HUES6 (cell line): ENCODE measurements at regions not wholly inside any gene's neighbourhood (a gene's known extent, or its start where the extent isn't known, plus 50 kb on each side); places are given as distances from the start of the nearest gene placed in this dataset.

ENCODE experiments used
- H3K27ac ChIP-seq: 2 replicates; pipeline ENCODE4 v1.7.0; 2013; ENCODE audit warnings: low read depth, mild to moderate bottlenecking, low read length, inconsistent platforms
- H3K27me3 ChIP-seq: 2 replicates; pipeline ENCODE4 v1.6.1; 2013; ENCODE audit warnings: low read length; ENCODE audit not compliant: control insufficient read depth, insufficient read depth
- H3K36me3 ChIP-seq: 2 replicates; pipeline ENCODE4 v1.6.1; 2013; ENCODE audit warnings: low read length; ENCODE audit not compliant: control insufficient read depth, insufficient read depth
- H3K4me1 ChIP-seq: 2 replicates; pipeline ENCODE4 v1.6.1; 2013; ENCODE audit warnings: low read length; ENCODE audit not compliant: control insufficient read depth, insufficient read depth
- H3K4me3 ChIP-seq: 2 replicates; pipeline ENCODE4 v1.5.1; 2013; ENCODE audit warnings: low read depth, low read length
- H3K9ac ChIP-seq: one replicate; pipeline ENCODE4 v1.6.1; 2013; ENCODE audit warnings: mild to moderate bottlenecking, low read length
- H3K9me3 ChIP-seq: 2 replicates; pipeline ENCODE4 v1.6.1; 2013; ENCODE audit warnings: low read depth, low read length; ENCODE audit not compliant: control insufficient read depth, insufficient read depth

- no peaks in the 10 kb centered on the region for H3K36me3 ChIP-seq
- H3K27ac ChIP-seq: no peak overlapping the region
- no peaks in the 10 kb centered on the region for H3K27me3 ChIP-seq
- no peak overlapping the region for H3K9ac ChIP-seq
- peaks cover 11% of the 10 kb centered on the region for H3K9me3 ChIP-seq
- peaks cover 6% of the 10 kb centered on the region for H3K4me1 ChIP-seq
- H3K4me3 ChIP-seq: no peak overlapping the region
These were observed 158.7 kb downstream of the TMEM167A start for GRCh38 chr5:82918311-82919031.

- no peaks in the 10 kb centered on the region for H3K36me3 ChIP-seq
- no peak overlapping the region for H3K9ac ChIP-seq
- peaks cover 6% of the 10 kb centered on the region for H3K4me1 ChIP-seq
- no peaks in the 10 kb centered on the region for H3K27me3 ChIP-seq
- H3K9me3 ChIP-seq: peaks cover 11% of the 10 kb centered on the region
- H3K4me3 ChIP-seq: no peak overlapping the region
- no peak overlapping the region for H3K27ac ChIP-seq
These were observed 159.6 kb downstream of the TMEM167A start for GRCh38 chr5:82917584-82917983.

- no peak overlapping the region for H3K27ac ChIP-seq
- H3K4me1 ChIP-seq: no peaks in the 10 kb centered on the region; the same call in 1 of the 2 replicates
- H3K9me3 ChIP-seq: peaks cover 11% of the 10 kb centered on the region
- H3K9ac ChIP-seq: no peak overlapping the region
- H3K36me3 ChIP-seq: no peaks in the 10 kb centered on the region
- H3K27me3 ChIP-seq: no peaks in the 10 kb centered on the region
- no peak overlapping the region for H3K4me3 ChIP-seq
These were observed 163.2 kb downstream of the TMEM167A start for GRCh38 chr5:82913971-82914370.

DNA sequence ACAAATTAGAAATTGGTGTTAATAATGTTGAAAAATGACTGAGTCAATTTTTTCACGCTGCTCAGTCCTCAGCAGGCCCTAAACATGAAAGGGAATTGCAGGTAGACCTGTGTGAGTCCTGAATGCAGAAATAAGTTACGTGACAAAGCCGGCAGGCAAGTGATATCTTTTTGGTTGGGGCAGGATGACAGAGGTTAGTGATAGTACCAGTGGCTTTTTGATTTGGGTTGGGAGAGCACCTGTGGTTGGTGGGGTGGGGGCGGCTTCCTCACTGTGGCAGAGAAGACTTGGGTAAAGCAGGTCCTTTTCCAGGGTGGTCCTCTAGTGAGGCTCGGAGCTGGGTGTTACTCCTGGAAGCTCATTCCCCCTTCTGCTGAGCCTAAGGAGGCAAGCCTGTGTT, 164.7 kb downstream of the TMEM167A start:
- Histone ChIP-seq H3K4me3 (no peak overlapping the region), H3K9me3 (peaks cover 11% of the 10 kb centered on the region), H3K27ac (no peak overlapping the region), H3K9ac (no peak overlapping the region), H3K36me3 (no peaks in the 10 kb centered on the region), H3K4me1 (no peaks in the 10 kb centered on the region; the same call in 1 of the 2 replicates), H3K27me3 (no peaks in the 10 kb centered on the region)

GRCh38 chr5:82911910-82912309, 165.3 kb downstream of the TMEM167A start:
- H3K9ac ChIP-seq: no peak overlapping the region
- H3K27me3 ChIP-seq: no peaks in the 10 kb centered on the region
- H3K27ac ChIP-seq: no peak overlapping the region

GRCh38 chr5:82910905-82911304, 166.3 kb downstream of the TMEM167A start:
- H3K27me3 ChIP-seq: no peaks in the 10 kb centered on the region
- H3K9ac ChIP-seq: no peak overlapping the region
- no peaks in the 10 kb centered on the region for H3K36me3 ChIP-seq
- peaks cover 10% of the 10 kb centered on the region for H3K9me3 ChIP-seq
- H3K4me1 ChIP-seq: no peaks in the 10 kb centered on the region
- no peak overlapping the region for H3K27ac ChIP-seq
- H3K4me3 ChIP-seq: no peak overlapping the region

More at GRCh38 chr5:82911910-82912309, 165.3 kb downstream of the TMEM167A start:
- H3K4me1 ChIP-seq: no peaks in the 10 kb centered on the region
- peaks cover 11% of the 10 kb centered on the region for H3K9me3 ChIP-seq
- H3K4me3 ChIP-seq: no peak overlapping the region
- no peaks in the 10 kb centered on the region for H3K36me3 ChIP-seq

DNA sequence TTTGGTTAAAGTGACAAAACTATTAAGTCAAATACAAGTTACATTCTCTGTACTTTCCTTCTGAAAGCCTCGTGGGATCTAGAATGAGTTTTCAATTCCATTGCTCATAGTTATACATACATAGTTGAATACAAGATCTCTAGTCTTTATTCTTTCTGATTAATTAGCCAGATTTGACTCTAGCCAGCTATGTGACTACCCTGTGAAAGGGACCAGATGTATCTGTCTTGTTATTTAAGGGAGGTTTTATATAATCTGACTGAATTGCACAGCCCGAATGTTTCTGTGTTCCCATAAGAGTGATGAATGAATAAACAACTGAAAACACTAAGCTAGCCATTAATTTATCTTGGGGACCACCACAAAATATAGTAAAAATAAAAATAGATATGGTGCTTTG, 166.7 kb downstream of the TMEM167A start:
- no peak overlapping the region for H3K4me3 ChIP-seq
- no peak overlapping the region for H3K27ac ChIP-seq
- no peaks in the 10 kb centered on the region for H3K27me3 ChIP-seq
- H3K9me3 ChIP-seq: peaks cover 6% of the 10 kb centered on the region
- H3K9ac ChIP-seq: no peak overlapping the region
- no peaks in the 10 kb centered on the region for H3K36me3 ChIP-seq
- H3K4me1 ChIP-seq: no peaks in the 10 kb centered on the region

DNA sequence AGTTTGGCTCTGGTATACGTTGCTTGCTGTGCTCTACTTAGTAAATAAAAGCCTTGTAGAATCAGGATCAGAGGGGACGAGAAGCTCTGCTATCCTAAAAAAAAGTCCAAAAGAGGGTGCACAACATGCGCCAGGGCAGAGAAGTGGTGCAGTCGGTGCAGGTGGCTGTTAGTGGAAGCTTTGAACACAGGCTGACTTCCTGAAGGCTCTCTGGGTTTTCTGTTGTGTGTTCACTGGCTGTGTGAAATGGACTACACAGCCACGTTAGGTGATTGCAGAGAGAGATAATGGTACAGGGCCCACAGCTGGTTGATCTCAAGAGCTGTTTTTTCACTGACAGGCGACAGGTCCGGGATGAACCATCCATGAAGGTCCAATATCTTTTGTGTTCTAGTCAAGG, 167.4 kb downstream of the TMEM167A start:
- no peaks in the 10 kb centered on the region for H3K9me3 ChIP-seq
- H3K4me1 ChIP-seq: no peaks in the 10 kb centered on the region
- H3K4me3 ChIP-seq: no peak overlapping the region
- no peaks in the 10 kb centered on the region for H3K36me3 ChIP-seq
- no peak overlapping the region for H3K27ac ChIP-seq
- H3K9ac ChIP-seq: no peak overlapping the region
- no peaks in the 10 kb centered on the region for H3K27me3 ChIP-seq

GRCh38 chr5:82905986-82906385, 171.2 kb downstream of the TMEM167A start:
- Histone ChIP-seq H3K4me3 (no peak overlapping the region), H3K36me3 (no peaks in the 10 kb centered on the region), H3K9me3 (peaks cover 10% of the 10 kb centered on the region), H3K27ac (no peak overlapping the region), H3K4me1 (no peaks in the 10 kb centered on the region), H3K27me3 (no peaks in the 10 kb centered on the region), H3K9ac (no peak overlapping the region)

GRCh38 chr5:82901281-82901888, 175.8 kb downstream of the TMEM167A start:
- no peaks in the 10 kb centered on the region for H3K36me3 ChIP-seq
- no peak overlapping the region for H3K9ac ChIP-seq
- H3K27ac ChIP-seq: no peak overlapping the region
- no peaks in the 10 kb centered on the region for H3K27me3 ChIP-seq
- peaks cover 20% of the 10 kb centered on the region for H3K9me3 ChIP-seq
- H3K4me1 ChIP-seq: no peaks in the 10 kb centered on the region
- H3K4me3 ChIP-seq: no peak overlapping the region

DNA sequence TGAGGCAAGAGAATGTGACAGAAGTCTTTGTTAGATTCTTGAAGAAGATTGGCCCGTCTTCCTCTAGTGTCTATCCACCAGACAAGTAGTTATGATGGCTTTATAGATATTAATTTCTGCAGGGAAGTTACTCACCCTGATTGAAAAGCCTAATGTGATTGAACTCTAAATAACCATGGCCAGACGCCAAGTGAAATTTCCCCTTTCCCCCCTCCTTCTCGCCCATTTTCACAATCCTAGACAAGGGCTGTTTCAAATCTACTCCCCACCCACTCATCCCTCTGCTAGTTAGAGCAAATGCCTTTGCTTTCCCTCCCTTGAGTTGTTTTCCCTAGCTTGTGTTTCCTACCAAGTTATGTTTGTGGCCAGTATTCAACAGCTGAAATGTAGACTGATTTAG, 182.5 kb downstream of the TMEM167A start:
- H3K27me3 ChIP-seq: no peaks in the 10 kb centered on the region
- H3K27ac ChIP-seq: no peak overlapping the region
- H3K9me3 ChIP-seq: peaks cover 4% of the 10 kb centered on the region; the same call in 1 of the 2 replicates
- no peaks in the 10 kb centered on the region for H3K36me3 ChIP-seq
- no peak overlapping the region for H3K4me3 ChIP-seq
- H3K4me1 ChIP-seq: peaks cover 5% of the 10 kb centered on the region; the same call in 1 of the 2 replicates
- H3K9ac ChIP-seq: no peak overlapping the region
